Panc1 (cell line): ENCODE measurements at regions not wholly inside any gene's neighbourhood (a gene's known extent, or its start where the extent isn't known, plus 50 kb on each side); places are given as distances from the start of the nearest gene placed in this dataset.

ENCODE experiments used
- POLR2AphosphoS5 ChIP-seq: IDR thresholded peaks from 2 replicates; pipeline ENCODE4 v1.6.1; 2012; ENCODE audit warnings: mild to moderate bottlenecking, low read depth, low read length, moderate library complexity
- SIN3A ChIP-seq: IDR thresholded peaks from 2 replicates; pipeline ENCODE4 v1.6.1; 2012; ENCODE audit warnings: low read depth, mild to moderate bottlenecking, low read length, moderate library complexity, borderline replicate concordance; ENCODE audit not compliant: insufficient read depth
- TF ChIP-seq, protein P1 (sequence below): fragments of 450-650 bp; IDR thresholded peaks from 2 replicates; pipeline ENCODE4 v1.5.1; 2017; ENCODE audit warnings: mild to moderate bottlenecking
- TF ChIP-seq, protein P2 (sequence below), 2 experiments: IDR thresholded peaks; 2 replicates each; pipeline ENCODE4 v1.6.1; 2011 to 2012; ENCODE audit warnings: low read depth in 2 of 2, control low read depth in 1 of 2, low read length in 1 of 2, mild to moderate bottlenecking in 1 of 2, moderate library complexity in 1 of 2; ENCODE audit not compliant: insufficient read depth in 1 of 2

DNA sequence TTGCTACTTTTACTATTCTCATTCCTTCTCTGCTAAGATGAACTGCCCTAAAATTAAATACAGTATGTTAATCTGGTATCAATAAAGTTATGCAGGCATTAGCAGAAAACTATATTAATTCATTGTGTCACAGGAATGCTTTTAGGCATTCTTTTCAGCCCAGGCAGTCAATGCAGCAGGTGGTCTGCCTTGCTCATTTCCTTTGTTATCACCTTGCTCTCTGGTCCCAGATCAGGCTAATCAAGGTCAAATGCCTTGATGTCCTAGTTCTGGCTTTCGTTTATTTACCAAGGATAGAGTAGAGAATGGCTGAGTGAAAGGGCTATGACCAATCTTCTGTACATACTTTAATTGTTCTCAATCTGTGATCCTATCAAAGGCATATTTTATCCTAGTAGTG, 1023.6 kb downstream of the TMEM182 start:
- TF ChIP-seq, protein P1, sequence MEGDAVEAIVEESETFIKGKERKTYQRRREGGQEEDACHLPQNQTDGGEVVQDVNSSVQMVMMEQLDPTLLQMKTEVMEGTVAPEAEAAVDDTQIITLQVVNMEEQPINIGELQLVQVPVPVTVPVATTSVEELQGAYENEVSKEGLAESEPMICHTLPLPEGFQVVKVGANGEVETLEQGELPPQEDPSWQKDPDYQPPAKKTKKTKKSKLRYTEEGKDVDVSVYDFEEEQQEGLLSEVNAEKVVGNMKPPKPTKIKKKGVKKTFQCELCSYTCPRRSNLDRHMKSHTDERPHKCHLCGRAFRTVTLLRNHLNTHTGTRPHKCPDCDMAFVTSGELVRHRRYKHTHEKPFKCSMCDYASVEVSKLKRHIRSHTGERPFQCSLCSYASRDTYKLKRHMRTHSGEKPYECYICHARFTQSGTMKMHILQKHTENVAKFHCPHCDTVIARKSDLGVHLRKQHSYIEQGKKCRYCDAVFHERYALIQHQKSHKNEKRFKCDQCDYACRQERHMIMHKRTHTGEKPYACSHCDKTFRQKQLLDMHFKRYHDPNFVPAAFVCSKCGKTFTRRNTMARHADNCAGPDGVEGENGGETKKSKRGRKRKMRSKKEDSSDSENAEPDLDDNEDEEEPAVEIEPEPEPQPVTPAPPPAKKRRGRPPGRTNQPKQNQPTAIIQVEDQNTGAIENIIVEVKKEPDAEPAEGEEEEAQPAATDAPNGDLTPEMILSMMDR: no peak
- TF ChIP-seq POLR2AphosphoS5 (no peak), SIN3A (no peak)
- TF ChIP-seq, protein P2, sequence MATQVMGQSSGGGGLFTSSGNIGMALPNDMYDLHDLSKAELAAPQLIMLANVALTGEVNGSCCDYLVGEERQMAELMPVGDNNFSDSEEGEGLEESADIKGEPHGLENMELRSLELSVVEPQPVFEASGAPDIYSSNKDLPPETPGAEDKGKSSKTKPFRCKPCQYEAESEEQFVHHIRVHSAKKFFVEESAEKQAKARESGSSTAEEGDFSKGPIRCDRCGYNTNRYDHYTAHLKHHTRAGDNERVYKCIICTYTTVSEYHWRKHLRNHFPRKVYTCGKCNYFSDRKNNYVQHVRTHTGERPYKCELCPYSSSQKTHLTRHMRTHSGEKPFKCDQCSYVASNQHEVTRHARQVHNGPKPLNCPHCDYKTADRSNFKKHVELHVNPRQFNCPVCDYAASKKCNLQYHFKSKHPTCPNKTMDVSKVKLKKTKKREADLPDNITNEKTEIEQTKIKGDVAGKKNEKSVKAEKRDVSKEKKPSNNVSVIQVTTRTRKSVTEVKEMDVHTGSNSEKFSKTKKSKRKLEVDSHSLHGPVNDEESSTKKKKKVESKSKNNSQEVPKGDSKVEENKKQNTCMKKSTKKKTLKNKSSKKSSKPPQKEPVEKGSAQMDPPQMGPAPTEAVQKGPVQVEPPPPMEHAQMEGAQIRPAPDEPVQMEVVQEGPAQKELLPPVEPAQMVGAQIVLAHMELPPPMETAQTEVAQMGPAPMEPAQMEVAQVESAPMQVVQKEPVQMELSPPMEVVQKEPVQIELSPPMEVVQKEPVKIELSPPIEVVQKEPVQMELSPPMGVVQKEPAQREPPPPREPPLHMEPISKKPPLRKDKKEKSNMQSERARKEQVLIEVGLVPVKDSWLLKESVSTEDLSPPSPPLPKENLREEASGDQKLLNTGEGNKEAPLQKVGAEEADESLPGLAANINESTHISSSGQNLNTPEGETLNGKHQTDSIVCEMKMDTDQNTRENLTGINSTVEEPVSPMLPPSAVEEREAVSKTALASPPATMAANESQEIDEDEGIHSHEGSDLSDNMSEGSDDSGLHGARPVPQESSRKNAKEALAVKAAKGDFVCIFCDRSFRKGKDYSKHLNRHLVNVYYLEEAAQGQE (IDR thresholded peaks at IDR 0.05; ENCODE audit: insufficient read depth in 1 of 2, low read depth in 2 of 2, low read length in 1 of 2): no peak
